DMS79 treated with DMSO at 0.1 percent for 48 hours (cell line): ENCODE measurements at regions not wholly inside any gene's neighbourhood (a gene's known extent, or its start where the extent isn't known, plus 50 kb on each side); places are given as distances from the start of the nearest gene placed in this dataset.
A peak's percentile ranks its signal among the peaks of the same experiment; 100 is the strongest.

Experiments used
- DNase-seq: peaks from one replicate; lab custom pipeline; 2025; lab: John Stamatoyannopoulos, UW

DNA sequence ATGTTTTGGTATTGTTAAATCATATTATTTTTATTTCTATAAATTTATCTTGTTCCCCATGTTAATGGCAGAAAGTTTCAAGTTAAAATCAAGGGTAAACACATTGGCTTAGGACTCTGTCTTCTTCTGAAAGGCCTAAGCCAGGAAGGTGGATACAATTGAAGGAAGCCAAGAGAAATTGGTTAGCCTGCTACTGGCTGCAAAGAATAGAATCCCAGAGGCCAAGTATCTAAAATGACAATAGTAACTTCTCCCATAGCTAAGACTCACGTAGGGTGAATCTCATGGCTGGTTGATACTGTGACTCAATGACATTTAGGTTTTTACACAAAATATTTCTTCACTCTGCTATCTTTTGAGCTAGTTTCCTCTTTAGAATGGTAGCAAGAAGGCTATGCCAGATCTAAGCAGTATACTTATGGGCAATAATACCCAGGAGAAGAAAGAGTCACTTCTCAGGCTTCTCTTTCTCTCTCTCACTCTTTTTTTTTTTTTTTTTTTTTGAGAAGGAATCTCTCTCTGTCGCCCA, 621.5 kb upstream of the TBL1XR1 start:
- no peak for DNase-seq

DNA sequence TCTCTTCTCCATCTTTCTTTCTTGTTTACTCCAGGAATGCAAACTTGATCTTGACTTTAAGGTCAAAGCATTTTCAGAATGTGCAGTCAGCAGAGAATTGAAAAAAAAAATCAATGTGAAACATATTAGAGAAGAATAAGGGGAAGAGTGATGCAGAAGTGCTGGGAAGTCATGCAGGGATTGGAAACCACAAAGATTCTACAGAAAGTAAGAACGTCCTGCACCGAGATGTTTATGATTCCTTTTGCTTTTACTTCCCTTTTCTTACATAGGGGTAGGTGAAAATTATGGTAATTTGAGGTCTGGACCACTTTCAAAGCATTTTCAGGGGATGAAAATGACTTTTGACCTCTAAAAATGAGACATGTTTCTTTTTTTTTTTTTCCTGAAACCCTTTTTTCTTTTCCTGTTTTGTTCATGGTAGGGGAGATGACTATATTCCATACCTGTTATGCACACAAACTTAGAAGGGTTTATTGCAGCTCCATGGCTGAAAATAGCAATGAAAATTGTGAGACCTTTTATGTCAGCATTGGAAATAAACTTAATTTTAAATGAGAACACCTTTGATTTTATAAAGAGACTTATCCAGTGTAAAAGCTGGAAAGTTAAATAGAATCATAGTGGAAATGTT, 623.5 kb upstream of the TBL1XR1 start:
- DNase-seq, result no peak

- no peak for DNase-seq
Measured at GRCh38 chr3:177822681-177823096, 625.4 kb upstream of the TBL1XR1 start.

DNA sequence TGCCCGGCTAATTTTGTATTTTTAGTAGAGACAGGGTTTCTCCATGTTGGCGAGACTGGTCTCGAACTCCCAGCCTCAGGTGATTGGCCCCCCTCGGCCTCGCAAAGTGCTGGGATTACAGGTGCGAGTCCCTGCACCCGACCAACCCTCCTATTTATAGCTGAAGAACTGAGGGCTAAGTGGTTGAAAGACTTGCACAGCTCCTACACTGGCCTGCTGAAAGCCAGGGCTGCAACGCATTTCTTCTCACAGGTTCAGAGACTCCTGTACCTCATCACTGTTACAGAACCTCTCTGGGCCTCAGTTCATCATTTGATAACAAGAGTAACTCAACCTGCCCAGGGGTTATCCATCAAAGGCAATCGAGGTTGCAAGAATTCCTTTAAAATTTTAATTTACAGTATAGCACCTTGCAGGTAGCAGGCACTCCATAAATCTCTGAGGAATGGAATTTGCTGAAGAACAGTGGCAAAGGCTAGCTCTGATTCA, 626.5 kb upstream of the TBL1XR1 start:
- DNase-seq, result no peak

DNA sequence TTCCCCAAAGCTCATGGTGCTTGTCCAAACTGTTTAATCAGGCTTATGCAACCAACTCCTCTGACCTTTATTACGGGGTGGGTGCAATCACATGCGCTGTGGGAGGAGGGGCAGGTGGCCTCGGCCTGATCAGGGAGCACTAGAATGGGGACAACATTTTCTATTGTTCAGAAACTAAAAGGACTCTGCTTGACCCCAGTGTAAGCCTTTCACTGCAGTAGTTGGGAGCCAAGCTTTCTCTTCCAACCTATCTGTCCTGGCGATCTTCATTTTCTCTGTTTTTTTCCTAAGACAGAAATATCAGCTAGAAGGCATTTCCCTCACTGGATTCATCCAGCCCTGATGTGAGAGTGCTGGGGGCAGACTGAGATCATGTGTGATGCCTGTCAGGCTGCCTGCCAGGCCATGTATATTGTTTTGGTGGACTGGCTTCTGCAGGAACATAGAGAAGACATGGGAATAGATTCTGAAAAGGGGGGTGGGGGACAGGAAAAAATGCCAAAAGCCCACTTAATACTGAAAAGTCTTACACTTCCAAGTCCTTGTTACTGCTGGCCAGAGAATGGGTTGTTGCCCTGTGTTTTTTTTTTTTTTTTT, 627.0 kb upstream of the TBL1XR1 start:
- no peak for DNase-seq

DNA sequence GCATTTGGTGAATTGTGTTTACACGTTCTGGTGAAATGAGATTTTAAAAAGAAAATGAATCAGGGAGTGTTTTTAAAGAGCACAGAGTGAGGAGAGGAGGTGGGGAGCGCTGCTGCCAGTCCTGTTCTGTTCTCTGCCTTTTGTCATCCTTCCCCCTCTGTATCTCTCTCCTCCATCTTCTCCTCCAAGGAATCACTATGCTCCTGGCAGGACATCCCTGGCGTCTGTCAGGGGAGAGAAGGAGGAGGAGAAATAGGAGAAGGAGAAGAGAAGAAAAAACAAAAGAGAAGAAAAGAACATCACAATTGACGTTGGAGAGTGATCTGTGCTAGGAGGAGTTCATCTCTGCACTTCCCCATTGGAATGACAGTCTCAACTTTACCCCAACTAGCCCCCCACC, 627.6 kb upstream of the TBL1XR1 start:
- peak; percentile 15 for DNase-seq

GRCh38 chr3:177826253-177826652, 629.0 kb upstream of the TBL1XR1 start:
- no peak for DNase-seq

GRCh38 chr3:177827511-177828207, 630.4 kb upstream of the TBL1XR1 start:
- no peak for DNase-seq

GRCh38 chr3:177828208-177828565, 630.9 kb upstream of the TBL1XR1 start:
- DNase-seq, result no peak

DNA sequence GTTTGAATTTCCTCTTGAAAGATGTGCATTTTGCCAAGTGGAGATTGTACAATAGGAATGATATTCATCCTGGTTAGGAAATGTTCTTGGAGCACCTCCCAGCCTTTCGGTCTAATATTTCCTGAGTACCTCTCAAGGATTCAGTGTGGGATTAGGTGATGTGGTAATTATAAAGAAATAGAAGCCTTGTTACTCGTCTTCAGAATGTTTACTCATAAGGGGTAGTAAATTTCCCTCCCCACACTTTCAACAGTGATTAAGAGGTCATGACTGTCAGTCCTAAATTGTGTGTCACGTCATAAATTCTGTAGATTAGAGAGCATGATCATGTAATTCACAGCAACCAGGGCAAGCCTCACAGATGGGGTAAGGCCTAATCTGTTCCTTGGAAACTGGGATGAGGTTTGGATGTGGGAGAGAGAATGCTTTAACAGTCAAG, 633.1 kb upstream of the TBL1XR1 start:
- DNase-seq, result peak; percentile 92

GRCh38 chr3:177831361-177831760, 634.1 kb upstream of the TBL1XR1 start:
- DNase-seq, result no peak

GRCh38 chr3:177832880-177833279, 635.6 kb upstream of the TBL1XR1 start:
- no peak for DNase-seq

DNA sequence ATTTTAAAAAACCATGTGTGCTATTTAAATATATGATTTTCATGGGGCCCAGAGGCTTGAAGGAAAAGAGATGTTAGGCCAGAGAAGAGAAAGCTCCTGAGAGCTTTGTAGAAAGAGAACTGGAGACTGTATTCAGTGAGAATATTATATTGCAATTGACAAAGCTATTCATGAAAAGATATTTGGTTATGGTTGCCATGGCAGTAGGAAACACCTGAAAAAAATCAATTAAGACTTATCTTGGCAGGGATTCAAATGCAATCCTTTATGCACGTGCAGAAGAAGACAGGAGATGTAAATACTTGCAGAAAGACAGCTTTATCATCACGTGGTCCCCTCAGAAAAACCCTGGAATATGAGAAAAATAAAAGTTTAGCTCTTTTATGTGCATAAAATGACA, 636.0 kb upstream of the TBL1XR1 start:
- DNase-seq, result peak; percentile 67

DNA sequence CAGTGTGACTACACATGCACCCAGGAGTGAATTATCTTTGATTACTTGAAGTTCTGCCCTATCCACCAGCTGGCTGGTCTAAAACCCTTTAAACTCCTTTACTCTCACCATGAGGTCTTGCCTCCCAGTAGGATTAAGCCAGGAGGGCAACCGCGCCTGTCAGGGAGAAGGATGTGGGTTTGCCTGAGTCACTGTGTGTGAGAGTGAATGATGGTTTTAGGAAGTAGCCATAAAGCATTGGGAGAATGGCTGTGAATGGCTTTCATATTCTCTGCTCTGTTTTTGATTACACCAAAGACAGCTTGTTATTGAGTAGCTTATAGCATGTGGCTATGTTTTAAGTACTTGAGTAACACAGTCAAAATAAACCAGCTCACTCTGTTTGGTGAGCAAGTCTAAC, 637.7 kb upstream of the TBL1XR1 start:
- no peak for DNase-seq

DNA sequence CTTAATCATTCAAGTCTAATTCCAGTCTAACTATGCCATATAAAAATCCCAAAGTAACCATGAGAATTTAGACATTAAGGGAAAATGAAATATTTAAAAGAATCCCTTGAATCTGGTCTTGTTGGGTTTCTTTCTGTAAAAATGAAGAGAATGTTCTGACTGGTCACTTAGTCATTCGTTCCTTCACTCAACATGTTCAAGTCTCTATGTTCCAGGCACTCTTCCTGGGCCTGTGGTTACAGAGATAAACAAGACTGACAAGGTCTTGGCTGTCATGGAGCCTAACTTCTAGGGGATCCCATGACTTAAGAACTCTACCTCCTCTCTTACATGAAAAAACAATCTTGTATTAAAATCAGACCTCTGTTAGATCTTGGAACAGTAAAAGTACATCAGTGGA, 638.6 kb upstream of the TBL1XR1 start:
- DNase-seq, result no peak

GRCh38 chr3:177836671-177837070, 639.4 kb upstream of the TBL1XR1 start:
- peak; percentile 53 for DNase-seq

- DNase-seq, result no peak
Measured at GRCh38 chr3:177837951-177838655, 640.8 kb upstream of the TBL1XR1 start.

DNA sequence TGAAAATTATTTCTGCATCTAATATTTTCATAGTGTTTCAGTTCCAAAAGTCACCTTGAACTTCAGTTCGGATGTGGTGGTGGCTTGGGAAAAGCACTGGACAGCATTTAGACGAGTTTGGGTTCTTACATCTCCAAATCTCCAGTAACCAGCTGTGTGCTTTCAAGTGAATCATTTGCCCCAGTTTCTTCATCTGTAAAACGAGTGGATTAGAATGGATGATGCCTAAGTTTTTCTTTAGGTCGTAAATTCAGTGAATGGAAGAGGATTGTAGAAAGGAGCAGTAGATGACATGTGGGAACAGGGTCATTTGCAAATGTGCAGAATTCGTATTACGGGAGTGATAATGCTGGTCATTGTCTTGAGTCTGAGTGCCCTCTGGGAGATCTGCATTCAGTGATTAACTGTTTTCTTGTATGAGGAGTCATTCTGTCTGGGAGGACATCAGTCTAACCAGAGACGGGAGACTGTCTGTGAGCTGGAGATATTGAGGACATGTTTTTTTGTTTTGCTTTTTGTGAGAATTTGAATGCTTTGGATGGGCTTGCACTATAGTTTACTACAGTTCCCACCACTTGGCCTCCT, 641.6 kb upstream of the TBL1XR1 start:
- no peak for DNase-seq

GRCh38 chr3:177842302-177842701, 645.0 kb upstream of the TBL1XR1 start:
- DNase-seq, result no peak

DNA sequence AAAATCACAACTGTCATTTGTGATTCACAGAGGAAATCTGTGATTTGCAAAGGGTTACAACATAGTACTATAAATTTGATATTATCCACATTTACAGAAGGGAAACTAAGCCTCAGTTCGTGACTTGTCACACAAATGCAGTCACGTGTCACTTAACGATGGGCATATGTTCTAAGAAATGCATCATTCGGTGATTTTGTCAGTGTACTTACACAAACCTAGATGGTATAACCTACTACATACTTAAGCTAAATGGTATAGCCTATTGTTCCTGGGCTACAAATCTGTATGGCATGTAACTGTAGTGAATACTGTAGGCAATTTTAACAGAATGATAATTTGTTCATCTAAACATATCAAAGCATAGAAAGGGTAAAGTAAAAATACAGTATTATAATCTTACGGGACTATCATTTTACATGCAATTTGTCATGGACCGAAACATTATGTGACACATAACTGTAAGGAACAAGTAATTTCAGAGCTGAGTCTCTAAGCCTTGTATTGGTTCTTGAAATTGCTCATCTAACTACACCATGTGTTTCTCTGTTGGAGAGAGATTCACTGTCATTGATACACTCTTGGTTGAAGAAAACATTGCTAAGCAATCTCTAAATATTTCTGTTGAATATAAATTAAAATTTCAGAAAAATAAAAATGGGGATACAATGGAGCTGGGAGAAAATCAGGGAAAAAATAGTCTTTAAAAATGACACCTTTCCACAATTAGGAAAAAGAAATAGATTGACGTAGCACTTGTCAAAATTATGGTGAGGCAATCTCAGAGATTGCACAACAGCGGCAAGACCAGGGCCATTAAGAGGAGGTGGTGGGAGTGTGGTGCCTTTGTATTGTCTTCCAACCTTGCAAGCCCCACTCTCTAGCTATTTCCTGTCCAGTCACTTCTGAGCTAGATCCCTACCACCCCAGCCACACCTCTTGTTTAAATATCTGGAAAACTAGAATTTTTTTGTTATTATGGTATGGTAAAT, 645.8 kb upstream of the TBL1XR1 start:
- no peak for DNase-seq
